NCI-H2171 treated with DMSO at 0.1 percent for 48 hours (cell line): ENCODE measurements at regions not wholly inside any gene's neighbourhood (a gene's known extent, or its start where the extent isn't known, plus 50 kb on each side); places are given as distances from the start of the nearest gene placed in this dataset.

ENCODE experiments used
- DNase-seq: peaks from one replicate; lab custom pipeline; 2025; lab: John Stamatoyannopoulos, UW

DNA sequence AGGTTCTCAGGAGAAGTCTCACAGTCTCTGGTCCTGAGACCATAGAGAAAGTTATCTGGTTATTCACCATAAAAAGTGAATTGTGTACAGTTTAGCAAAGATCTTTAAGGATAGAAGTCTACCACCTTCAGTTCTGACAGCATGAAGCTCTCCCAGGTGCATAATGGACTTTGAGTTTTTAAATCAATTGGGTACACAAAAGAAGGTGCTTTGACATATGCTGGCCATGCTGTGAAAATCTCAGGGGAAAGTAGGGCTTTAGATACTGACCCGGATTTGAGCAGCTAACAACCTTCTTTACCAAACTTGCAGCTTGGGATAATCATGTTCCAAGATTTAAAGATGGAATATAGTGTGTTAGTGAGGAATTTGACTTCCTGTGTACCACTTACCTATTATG, 264.2 kb downstream of the ZSWIM6 start:
- no peak for DNase-seq

- DNase-seq = no peak
Observed at GRCh38 chr5:61597684-61598083, 265.6 kb downstream of the ZSWIM6 start.

- DNase-seq = peak; percentile 0
Observed at GRCh38 chr5:61598126-61598525, 266.1 kb downstream of the ZSWIM6 start.

- DNase-seq = no peak
Observed at GRCh38 chr5:61599370-61600122, 267.5 kb downstream of the ZSWIM6 start.

GRCh38 chr5:61600123-61600444, 268.0 kb downstream of the ZSWIM6 start:
- no peak for DNase-seq

DNA sequence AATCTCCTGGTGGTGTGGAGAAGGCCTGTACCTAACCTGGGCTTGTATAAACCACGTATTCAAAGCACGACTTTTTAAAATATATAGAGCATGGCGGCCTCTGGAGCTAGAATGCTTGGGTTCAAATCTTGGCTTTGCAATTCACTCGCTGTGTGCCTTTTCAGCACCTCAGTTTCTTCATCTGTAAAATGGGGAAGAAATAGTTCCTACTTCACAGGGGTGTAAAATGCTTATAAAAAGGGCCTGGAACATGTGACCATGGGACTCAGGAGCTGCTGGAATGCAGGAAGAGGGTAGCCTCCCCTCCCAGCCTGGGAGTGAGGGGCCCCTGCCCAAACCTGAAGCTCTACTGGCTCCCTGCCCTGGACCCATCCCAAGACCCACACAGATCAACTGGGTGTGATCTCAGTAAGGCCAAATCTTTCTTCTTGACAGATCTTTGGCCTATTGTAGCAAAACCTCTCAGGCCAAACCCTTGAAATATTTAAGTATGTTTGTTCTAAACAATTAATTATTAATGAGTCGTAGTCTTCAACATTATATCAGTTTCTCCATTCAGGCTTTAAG, 269.0 kb downstream of the ZSWIM6 start:
- DNase-seq = no peak

DNA sequence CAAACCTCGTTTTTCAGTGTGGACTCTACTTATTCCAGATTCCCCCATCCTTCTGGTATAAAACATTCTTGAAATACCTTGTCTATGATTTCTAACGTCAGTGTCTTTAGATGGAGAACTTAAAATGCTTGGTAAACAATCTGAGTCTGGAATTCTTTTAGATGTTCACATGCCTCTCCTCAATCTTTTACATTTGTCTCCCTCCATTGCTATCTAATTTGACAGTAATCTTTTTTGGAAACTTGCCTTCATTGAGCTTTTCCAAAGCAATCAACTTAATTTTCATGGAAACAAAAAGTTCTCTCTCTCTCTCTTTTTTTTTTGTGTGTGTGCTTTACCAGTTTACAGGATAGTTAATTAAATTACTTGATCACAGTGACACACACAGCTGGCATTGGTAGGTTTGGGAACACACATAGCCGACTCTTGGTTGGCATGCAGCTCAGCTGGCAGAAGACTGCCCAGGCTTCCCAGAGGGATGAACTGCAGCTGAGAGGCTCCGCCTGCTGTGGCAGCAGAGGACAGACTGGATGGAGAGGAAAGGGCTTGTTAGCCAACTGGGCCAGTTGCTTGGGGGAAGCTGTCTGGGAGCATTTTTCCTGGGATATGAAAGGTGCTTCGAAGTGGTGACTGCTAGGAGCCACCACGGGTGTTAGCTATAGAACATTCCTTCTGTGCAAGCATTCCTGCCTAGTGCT, 271.3 kb downstream of the ZSWIM6 start:
- no peak for DNase-seq

- no peak for DNase-seq
Observed at GRCh38 chr5:61604076-61605025, 272.3 kb downstream of the ZSWIM6 start.

- no peak for DNase-seq
Observed at GRCh38 chr5:61609840-61610677, 278.0 kb downstream of the ZSWIM6 start.

DNA sequence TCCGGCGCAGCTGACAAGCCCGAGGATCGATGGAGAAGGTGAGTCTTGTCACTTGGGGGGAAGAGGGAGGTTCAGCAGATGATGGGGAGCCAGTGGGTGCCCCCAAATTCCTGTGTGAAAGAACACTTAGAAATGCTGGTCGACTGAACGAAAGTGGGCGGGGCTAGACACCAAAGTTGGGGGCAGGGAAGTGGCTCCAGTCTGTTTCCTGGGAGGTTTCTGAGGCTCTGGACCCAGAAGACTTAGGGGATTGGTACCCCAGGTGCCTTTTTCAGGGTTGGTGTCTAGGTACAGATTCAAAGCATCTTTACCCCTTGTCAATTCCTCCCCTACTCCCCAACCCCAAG, 278.6 kb downstream of the ZSWIM6 start:
- DNase-seq = no peak

DNA sequence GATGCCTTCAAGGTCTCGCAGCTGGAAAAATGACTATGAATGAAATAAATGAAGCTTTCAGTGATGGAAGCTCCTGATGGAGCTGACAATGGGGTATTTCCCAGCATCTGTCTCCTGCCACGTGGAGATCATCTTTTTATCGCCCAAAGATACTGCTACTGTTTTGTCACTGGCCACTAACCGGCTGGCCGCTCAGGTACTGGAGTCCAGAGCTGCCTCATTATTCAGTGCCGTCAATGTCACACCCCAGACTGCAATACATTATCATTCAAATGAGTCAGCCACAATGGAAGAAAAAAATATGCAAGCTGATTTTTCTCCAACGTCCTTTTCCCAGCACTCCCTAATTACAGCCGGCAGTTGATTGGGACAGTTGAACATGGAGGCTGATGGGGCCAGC, 280.4 kb downstream of the ZSWIM6 start:
- no peak for DNase-seq

DNA sequence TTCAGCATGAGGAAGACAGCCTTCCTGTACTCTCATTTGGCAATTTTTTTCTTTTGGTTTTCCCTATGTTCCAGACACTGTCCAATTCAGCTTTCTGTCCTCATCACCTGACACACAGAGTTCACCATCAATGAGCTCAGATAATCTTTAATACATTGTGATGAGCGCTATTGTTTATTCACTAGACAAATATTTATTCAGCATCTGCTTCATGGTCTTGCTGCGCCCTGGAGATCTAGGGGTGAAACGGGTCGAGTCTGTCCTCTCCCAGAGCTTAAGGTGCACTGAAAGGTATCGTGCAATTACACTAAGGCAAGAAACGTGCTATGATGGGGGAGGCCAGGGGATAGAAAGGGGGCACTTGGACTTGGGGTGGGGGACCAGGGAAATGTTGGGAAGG, 281.6 kb downstream of the ZSWIM6 start:
- no peak for DNase-seq

GRCh38 chr5:61614606-61615005, 282.5 kb downstream of the ZSWIM6 start:
- no peak for DNase-seq

DNA sequence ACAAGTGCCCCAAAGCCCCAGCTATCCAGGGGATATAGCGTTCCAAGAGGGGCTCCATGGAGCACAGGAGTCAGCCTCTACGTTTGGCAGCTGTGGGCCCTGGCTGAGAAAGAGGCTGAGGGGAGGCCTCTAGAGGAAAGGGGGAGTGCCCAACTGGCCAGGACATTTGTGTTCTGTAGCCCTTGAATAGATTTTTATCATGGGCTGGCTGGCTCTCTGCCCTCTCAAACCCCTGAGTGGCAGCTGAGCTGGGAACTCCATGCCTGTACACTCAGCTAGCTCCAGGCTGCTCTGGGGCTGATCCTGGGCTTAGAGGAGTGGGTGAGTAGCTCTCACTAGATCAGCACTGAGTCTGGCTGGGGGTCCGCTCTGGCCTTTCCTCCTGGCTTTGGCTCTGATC, 285.0 kb downstream of the ZSWIM6 start:
- no peak for DNase-seq

- DNase-seq = no peak
Observed at GRCh38 chr5:61617995-61618525, 286.0 kb downstream of the ZSWIM6 start.

GRCh38 chr5:61618577-61618976, 286.5 kb downstream of the ZSWIM6 start:
- no peak for DNase-seq

DNA sequence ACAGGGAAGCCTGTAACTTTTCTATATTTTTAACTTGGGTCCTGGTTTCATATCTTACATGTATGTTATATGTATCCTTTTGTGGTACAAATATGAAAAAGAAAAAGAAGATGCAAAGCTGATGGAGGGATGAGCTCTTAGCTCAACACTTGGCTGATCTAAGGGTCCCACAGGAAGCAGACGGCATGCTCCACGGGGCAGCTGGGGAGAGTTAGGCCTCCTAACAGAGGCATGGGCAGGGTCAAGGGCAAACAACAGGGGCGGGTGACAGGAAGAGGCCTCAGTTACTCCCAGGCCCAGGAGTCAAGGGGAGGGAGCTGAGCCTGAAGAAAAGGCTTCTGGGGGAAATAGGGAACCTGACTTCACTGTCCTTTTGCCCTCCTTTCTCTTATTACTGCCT, 287.2 kb downstream of the ZSWIM6 start:
- DNase-seq = no peak

DNA sequence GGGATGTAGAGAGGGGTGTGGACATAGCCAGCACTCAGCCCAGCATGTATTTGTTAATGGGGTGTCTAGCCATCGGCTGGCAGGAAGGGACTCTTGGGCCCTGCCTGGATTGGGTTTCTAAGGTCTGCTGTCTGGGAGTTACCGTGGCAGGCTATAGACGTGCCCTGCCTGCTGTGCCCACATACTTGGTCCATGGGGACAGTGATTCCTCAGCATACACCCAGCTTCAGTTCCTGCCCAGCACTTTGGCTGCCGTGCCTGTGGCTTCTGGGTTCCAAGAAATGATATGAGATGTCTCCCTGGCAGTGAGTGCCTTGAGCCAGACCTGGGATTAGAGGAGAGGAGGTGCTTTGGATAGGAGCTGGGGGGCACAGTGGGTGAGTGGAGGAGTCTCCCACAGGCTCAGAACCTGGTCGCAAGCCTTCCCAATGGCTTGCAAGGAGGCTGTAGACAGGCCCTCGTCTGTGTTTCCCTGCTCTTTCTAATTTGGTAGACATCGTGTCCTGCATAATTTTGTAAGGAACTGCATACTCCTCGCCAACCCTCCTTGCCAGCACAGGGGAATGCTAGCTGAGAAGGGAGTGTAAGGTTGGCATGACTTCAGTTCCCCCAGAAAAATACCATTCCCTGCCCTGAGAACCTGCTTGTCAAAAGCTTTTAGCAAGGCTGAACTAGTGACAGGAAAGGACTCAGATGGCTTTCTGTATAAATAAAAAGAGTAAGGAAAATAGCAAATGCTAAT, 287.9 kb downstream of the ZSWIM6 start:
- no peak for DNase-seq

DNA sequence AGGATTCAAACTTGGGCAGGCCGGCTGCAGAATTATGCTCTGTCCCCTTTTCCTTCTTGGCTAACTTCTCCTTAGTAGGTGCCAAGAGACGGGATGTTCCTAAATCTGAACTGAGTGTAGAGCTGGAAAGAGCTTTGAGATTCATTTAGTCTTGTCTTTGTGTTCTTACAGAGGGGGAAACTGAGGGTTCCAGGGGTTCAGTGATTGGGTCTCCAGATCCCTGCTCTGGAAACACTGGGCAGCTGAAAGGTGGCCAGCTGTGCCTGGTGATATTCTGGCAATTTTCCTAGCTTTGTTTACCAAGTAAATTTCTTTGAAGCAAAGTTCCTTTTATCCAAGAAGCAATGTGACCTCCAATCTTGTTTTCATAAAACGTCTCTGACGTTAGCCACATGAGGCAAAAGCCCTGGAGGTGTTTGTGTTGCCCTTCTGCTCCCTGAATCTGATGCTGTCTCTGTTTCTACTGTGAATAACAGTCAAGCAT, 288.7 kb downstream of the ZSWIM6 start:
- DNase-seq = no peak

- no peak for DNase-seq
Observed at GRCh38 chr5:61621202-61621650, 289.2 kb downstream of the ZSWIM6 start.
